Stomach smooth muscle (tissue), 2 donors: ENCODE measurements at regions not wholly inside any gene's neighbourhood (a gene's known extent, or its start where the extent isn't known, plus 50 kb on each side); places are given as distances from the start of the nearest gene placed in this dataset.

Experiments
- H3K27ac ChIP-seq: one replicate; pipeline ENCODE4 v1.7.0; 2013; ENCODE audit warnings: mild to moderate bottlenecking, low read length, inconsistent platforms
- H3K27me3 ChIP-seq, 2 donors: one replicate each; pipeline ENCODE4 v1.7.0; 2013; ENCODE audit warnings: low read length in 2 of 2; ENCODE audit not compliant: insufficient read depth in 2 of 2, control insufficient read depth in 1 of 2
- H3K36me3 ChIP-seq, 2 donors: one replicate each; pipeline ENCODE4 v1.7.0; 2013; ENCODE audit warnings: low read length in 2 of 2; ENCODE audit not compliant: control insufficient read depth in 2 of 2, insufficient read depth in 2 of 2
- H3K4me1 ChIP-seq: one replicate; pipeline ENCODE4 v1.7.0; 2013; ENCODE audit warnings: low read length; ENCODE audit not compliant: control insufficient read depth, insufficient read depth
- H3K4me3 ChIP-seq, 2 donors: one replicate each; pipeline ENCODE4 v1.7.0; 2013; ENCODE audit warnings: low read length in 2 of 2
- H3K9ac ChIP-seq, 2 donors: one replicate each; pipeline ENCODE4 v1.7.0; 2013; ENCODE audit warnings: low read length in 2 of 2, mild to moderate bottlenecking in 1 of 2
- H3K9me3 ChIP-seq, 2 donors: one replicate each; pipeline ENCODE4 v1.7.0; 2013; ENCODE audit warnings: low read length in 2 of 2; ENCODE audit not compliant: control insufficient read depth in 2 of 2
- donor health status: healthy.
- donor health status: Pancreatic carcinoma.

DNA sequence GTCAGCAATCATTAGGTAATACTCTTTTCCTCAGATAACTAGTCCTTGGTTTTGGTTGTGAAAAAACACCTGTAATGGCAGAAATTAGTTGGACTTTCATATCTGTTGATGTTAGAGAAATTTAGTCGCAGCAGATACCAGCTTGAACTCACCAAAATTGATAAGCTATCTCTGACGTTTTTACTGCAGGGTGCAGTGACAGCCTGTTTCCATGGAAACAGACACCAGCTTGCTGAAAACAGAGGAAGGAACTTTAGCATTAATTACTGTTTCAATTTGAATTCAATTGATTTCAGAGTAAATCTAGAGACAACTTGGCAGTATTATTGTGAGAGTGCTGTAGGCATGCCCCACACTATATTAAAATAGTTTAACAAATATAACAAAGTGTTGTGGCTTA lies 246.5 kb downstream of the PPP1R2C start:
- Histone ChIP-seq H3K27me3 (peaks cover 0 to 4% of the 10 kb centered on the region in 2 donors), H3K9ac (no peak overlapping the region)

GRCh38 chrX:42530027-42530426 lies 247.9 kb downstream of the PPP1R2C start:
- Histone ChIP-seq H3K4me1 (no peaks in the 10 kb centered on the region), H3K9ac (no peak overlapping the region), H3K9me3 (peaks cover 0 to 5% of the 10 kb centered on the region in 2 donors), H3K36me3 (no peaks in the 10 kb centered on the region), H3K27me3 (peaks cover 0 to 4% of the 10 kb centered on the region in 2 donors), H3K27ac (no peak overlapping the region), H3K4me3 (no peak overlapping the region)

More for the DNA sequence above, 246.5 kb downstream of the PPP1R2C start:
- Histone ChIP-seq H3K4me3 (no peak overlapping the region), H3K27ac (no peak overlapping the region), H3K36me3 (no peaks in the 10 kb centered on the region), H3K4me1 (no peaks in the 10 kb centered on the region), H3K9me3 (peaks cover 0 to 5% of the 10 kb centered on the region in 2 donors)

DNA sequence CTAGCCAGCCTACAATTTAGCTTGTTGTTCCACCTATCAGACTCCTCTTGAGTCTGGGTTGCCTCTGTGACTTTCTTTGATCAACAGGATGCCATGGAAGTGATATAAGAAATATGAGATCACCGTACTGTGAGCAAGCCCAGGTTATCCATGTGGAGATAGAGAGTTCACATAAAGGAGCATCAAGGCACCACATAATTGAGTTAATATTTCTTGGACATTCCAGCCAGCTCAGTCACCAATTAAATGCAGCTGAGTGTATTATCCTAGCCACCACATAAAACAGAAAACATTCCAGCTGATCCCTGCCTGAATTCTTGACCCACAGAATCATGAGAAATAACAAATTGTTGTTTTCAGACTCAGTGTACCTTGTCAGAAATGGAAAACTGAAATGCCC lies 253.6 kb downstream of the PPP1R2C start:
- Histone ChIP-seq H3K4me1 (no peaks in the 10 kb centered on the region), H3K27me3 (peaks cover 0 to 2% of the 10 kb centered on the region in 2 donors), H3K4me3 (no peak overlapping the region), H3K36me3 (no peaks in the 10 kb centered on the region), H3K9ac (no peak overlapping the region), H3K9me3 (no peaks in the 10 kb centered on the region), H3K27ac (no peak overlapping the region)

DNA sequence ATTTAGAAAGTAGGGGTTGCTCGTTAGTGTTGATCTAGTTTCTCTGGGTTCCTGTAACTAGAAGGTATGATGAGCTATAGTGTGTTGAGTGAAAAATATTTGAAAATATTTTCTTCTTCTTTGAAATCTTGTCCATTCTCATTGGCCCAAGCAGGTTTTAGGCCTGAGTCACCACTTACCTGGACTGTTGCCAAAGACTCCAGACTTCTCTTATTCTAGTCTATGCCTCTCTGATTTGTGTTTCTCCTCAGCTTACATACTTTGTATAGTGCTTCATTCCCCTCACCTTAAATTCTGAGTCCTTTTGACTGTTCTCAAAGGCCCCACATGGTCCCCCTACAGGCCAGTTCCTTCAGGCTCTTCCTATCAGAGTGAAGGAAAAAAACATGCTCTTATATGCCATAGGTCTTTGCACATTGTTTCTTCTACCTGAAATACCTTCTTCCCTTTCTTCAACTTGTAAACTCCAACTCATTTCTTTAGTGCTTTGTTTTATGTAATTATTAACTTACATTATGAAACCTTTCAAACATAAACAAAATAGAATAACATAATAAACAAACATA lies 258.2 kb downstream of the PPP1R2C start:
- no peaks in the 10 kb centered on the region for H3K4me1 ChIP-seq
- H3K9ac ChIP-seq = no peak overlapping the region
- no peak overlapping the region for H3K4me3 ChIP-seq
- H3K27ac ChIP-seq = no peak overlapping the region
- peaks cover 0 to 2% of the 10 kb centered on the region in 2 donors for H3K27me3 ChIP-seq
- H3K36me3 ChIP-seq = no peaks in the 10 kb centered on the region
- no peaks in the 10 kb centered on the region for H3K9me3 ChIP-seq

DNA sequence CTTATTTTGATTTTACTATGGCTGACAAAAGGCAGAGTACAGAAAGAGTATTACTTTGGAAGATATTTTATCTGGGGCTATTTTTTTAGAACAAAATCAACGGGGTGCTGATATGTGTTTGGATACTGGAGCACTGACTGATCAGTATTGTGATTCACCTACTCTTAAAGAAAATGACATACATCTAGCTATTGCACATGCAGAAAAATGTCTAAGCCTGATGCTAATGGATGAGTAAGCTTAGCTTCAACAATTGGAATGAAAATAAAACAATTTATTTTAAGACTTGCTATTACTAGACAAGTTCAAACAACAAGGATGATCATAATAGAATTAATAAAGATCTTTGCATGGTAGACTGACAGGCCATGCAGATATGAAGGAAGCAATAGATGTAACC lies 262.0 kb downstream of the PPP1R2C start:
- Histone ChIP-seq H3K36me3 (no peaks in the 10 kb centered on the region), H3K27me3 (no peaks in the 10 kb centered on the region)

GRCh38 chrX:42505016-42505415 lies 272.9 kb downstream of the PPP1R2C start:
- Histone ChIP-seq H3K36me3 (no peaks in the 10 kb centered on the region), H3K4me3 (no peak overlapping the region), H3K27ac (no peak overlapping the region), H3K9me3 (peaks cover 0 to 3% of the 10 kb centered on the region in 2 donors), H3K27me3 (no peaks in the 10 kb centered on the region), H3K9ac (no peak overlapping the region), H3K4me1 (no peaks in the 10 kb centered on the region)

More for the DNA sequence above, 262.0 kb downstream of the PPP1R2C start:
- Histone ChIP-seq H3K27ac (no peak overlapping the region), H3K4me1 (no peaks in the 10 kb centered on the region), H3K4me3 (no peak overlapping the region), H3K9me3 (no peaks in the 10 kb centered on the region), H3K9ac (no peak overlapping the region)

DNA sequence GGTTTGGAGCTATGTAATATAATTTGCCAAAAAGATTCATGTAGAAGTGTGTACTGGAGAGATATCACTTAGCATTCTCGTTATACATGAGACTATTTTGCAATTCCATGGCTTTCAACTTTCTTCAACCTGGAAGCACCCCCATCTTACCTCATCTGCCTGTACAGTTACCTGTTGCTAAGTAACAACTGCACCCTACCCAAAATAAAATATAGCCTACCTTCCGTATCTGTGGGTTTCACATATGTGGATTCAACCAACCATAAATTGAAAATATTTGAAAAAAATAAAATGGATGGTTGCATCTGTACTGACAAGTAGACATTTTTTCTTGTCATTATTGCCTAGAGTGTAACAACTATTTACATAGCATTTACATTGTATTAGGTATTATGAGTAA lies 278.3 kb downstream of the PPP1R2C start:
- Histone ChIP-seq H3K9me3 (no peaks in the 10 kb centered on the region), H3K9ac (no peak overlapping the region), H3K27ac (no peak overlapping the region)

GRCh38 chrX:42497356-42497755 lies 280.6 kb downstream of the PPP1R2C start:
- H3K9me3 ChIP-seq = no peaks in the 10 kb centered on the region
- no peaks in the 10 kb centered on the region for H3K36me3 ChIP-seq
- H3K27ac ChIP-seq = no peak overlapping the region
- peaks cover 0 to 4% of the 10 kb centered on the region in 2 donors for H3K27me3 ChIP-seq
- H3K4me3 ChIP-seq = no peak overlapping the region
- no peaks in the 10 kb centered on the region for H3K4me1 ChIP-seq
- H3K9ac ChIP-seq = no peak overlapping the region

More for the DNA sequence above, 278.3 kb downstream of the PPP1R2C start:
- Histone ChIP-seq H3K27me3 (peaks cover 0 to 4% of the 10 kb centered on the region in 2 donors), H3K4me1 (no peaks in the 10 kb centered on the region), H3K36me3 (no peaks in the 10 kb centered on the region), H3K4me3 (no peak overlapping the region)

- H3K27me3 ChIP-seq = peaks cover 0 to 4% of the 10 kb centered on the region in 2 donors
- no peak overlapping the region for H3K9ac ChIP-seq
- H3K4me3 ChIP-seq = no peak overlapping the region
- no peak overlapping the region for H3K27ac ChIP-seq
- H3K4me1 ChIP-seq = no peaks in the 10 kb centered on the region
- H3K9me3 ChIP-seq = no peaks in the 10 kb centered on the region
- H3K36me3 ChIP-seq = no peaks in the 10 kb centered on the region
Observed at GRCh38 chrX:42496239-42496638, 281.7 kb downstream of the PPP1R2C start.

- Histone ChIP-seq H3K4me3 (no peak overlapping the region), H3K9ac (no peak overlapping the region), H3K9me3 (no peaks in the 10 kb centered on the region), H3K27ac (no peak overlapping the region), H3K36me3 (no peaks in the 10 kb centered on the region), H3K4me1 (no peaks in the 10 kb centered on the region), H3K27me3 (peaks cover 0 to 4% of the 10 kb centered on the region in 2 donors)
Observed at GRCh38 chrX:42495139-42495538, 282.8 kb downstream of the PPP1R2C start.

GRCh38 chrX:42491137-42491907 lies 286.6 kb downstream of the PPP1R2C start:
- Histone ChIP-seq H3K4me3 (no peak overlapping the region), H3K27ac (no peak overlapping the region), H3K27me3 (peaks cover 0 to 2% of the 10 kb centered on the region in 2 donors), H3K9me3 (no peaks in the 10 kb centered on the region), H3K36me3 (no peaks in the 10 kb centered on the region), H3K4me1 (no peaks in the 10 kb centered on the region), H3K9ac (no peak overlapping the region)
